ENCODE measurements at regions not wholly inside any gene's neighbourhood (a gene's known extent, or its start where the extent isn't known, plus 50 kb on each side); places are given as distances from the start of the nearest gene placed in this dataset.

- H3K27me3 ChIP-seq = no peaks in the 10 kb centered on the region
- no peak for ATAC-seq
- 57 to 79% (median 67%) methylated on average over 3 of the region's 3 CpGs for WGBS, 4 donors
- no peaks in the 10 kb centered on the region for H3K4me1 ChIP-seq
- H3K36me3 ChIP-seq = no peaks in the 10 kb centered on the region
- intact Hi-C loops (cut with DNase I) = no loop called here
- H3K9me3 ChIP-seq = peaks cover 0 to 5% (median 0%) of the 10 kb centered on the region in 12 donors
- H3K27ac ChIP-seq = no peak overlapping the region
- no peak for DNase-seq
- H3K4me3 ChIP-seq = no peak overlapping the region
- no peak for TF ChIP-seq CTCF (IDR thresholded peaks at IDR 0.05)
- no peak for TF ChIP-seq POLR2A (IDR thresholded peaks at IDR 0.05)
These were observed 310.4 kb upstream of the ADARB2 start for GRCh38 chr10:2047679-2048078.

- Histone ChIP-seq H3K9me3 (no peaks in the 10 kb centered on the region), H3K4me1 (no peaks in the 10 kb centered on the region), H3K36me3 (no peaks in the 10 kb centered on the region), H3K4me3 (no peak overlapping the region), H3K27ac (no peak overlapping the region), H3K27me3 (peaks cover 0 to 5% (median 0%) of the 10 kb centered on the region in 9 donors)
- no peak for ATAC-seq
- TF ChIP-seq CTCF (IDR thresholded peaks at IDR 0.05) = no peak
- no peak for TF ChIP-seq POLR2A (IDR thresholded peaks at IDR 0.05)
- no peak for DNase-seq
- intact Hi-C loops (cut with DNase I) = no loop called here
- 73 to 84% (median 81%) methylated on average over 8 of the region's 8 CpGs for WGBS, 4 donors
These were observed 306.1 kb upstream of the ADARB2 start for GRCh38 chr10:2043379-2043778.

- DNase-seq (no peak), ATAC-seq (no peak)
- 67 to 87% (median 77%) methylated on average over 2 of the region's 2 CpGs for WGBS, 4 donors
- no peak overlapping the region for H3K4me3 ChIP-seq
- TF ChIP-seq POLR2A (IDR thresholded peaks at IDR 0.05) (no peak), CTCF (IDR thresholded peaks at IDR 0.05) (no peak)
- intact Hi-C loops (cut with DNase I) = no loop called here
- no peak overlapping the region for H3K27ac ChIP-seq
- H3K4me1 ChIP-seq = no peaks in the 10 kb centered on the region
- H3K36me3 ChIP-seq = no peaks in the 10 kb centered on the region
- H3K27me3 ChIP-seq = peaks cover 0 to 5% (median 0%) of the 10 kb centered on the region in 9 donors
- H3K9me3 ChIP-seq = peaks cover 0 to 10% (median 0%) of the 10 kb centered on the region in 12 donors
These were observed 300.7 kb upstream of the ADARB2 start for GRCh38 chr10:2038036-2038435.

GRCh38 chr10:2037246-2037645 is 299.9 kb upstream of the ADARB2 start:
- TF ChIP-seq CTCF (IDR thresholded peaks at IDR 0.05) = no peak
- no peak for TF ChIP-seq POLR2A (IDR thresholded peaks at IDR 0.05)
- peaks cover 0 to 10% (median 0%) of the 10 kb centered on the region in 12 donors for H3K9me3 ChIP-seq
- no peaks in the 10 kb centered on the region for H3K36me3 ChIP-seq
- no peak overlapping the region for H3K4me3 ChIP-seq
- DNase-seq = no peak
- intact Hi-C loops (cut with DNase I) = no loop called here
- H3K27ac ChIP-seq = no peak overlapping the region
- WGBS, 4 donors = 84 to 96% (median 91%) methylated on average over 1 of the region's 1 CpG
- no peaks in the 10 kb centered on the region for H3K4me1 ChIP-seq
- no peak for ATAC-seq
- peaks cover 0 to 5% (median 0%) of the 10 kb centered on the region in 9 donors for H3K27me3 ChIP-seq
